SK-N-SH (cell line): ENCODE measurements at regions not wholly inside any gene's neighbourhood (a gene's known extent, or its start where the extent isn't known, plus 50 kb on each side); places are given as distances from the start of the nearest gene placed in this dataset.

Source experiments
- CTCF ChIA-PET: fragments of 300-600, 350-600 bp; formaldehyde crosslinking; extraction: SDS; loops from one replicate; lab custom pipeline; 2021; lab: Yijun Ruan, JAX
- POLR2A ChIA-PET: fragments of 350-600 bp; sonication (Branson Sonifier 250); formaldehyde crosslinking; extraction: SDS; loops from one replicate; lab custom pipeline; 2020; ENCODE audit warnings: antibody characterized with exemption, inconsistent platforms; lab: Yijun Ruan, JAX
- DNase-seq: peaks from one replicate; pipeline ENCODE4 v3.0.0; 2012
- H2AFZ ChIP-seq: fragments of 200-600 bp; sonication (generic); 2 replicates; pipeline ENCODE4 v1.8.1; 2016; ENCODE audit warnings: antibody characterized with exemption, mild to moderate bottlenecking, low read depth
- H3F3A ChIP-seq: fragments of 200-600 bp; sonication (generic); replicated peaks from 2 replicates; pipeline ENCODE3; 2016; ENCODE audit warnings: antibody characterized with exemption, mild to moderate bottlenecking; ENCODE audit not compliant: insufficient read depth
- H3K27ac ChIP-seq, 2 experiments: fragments of 200-500 bp in 1 of 2; fragments of 200-600 bp in 1 of 2; sonication (Bioruptor generic) in 1 of 2; sonication (generic), shearing (Covaris generic) in 1 of 2; 2 replicates each; pipeline versions ENCODE4 v1.5.1 to v1.6.1; 2014 to 2016; ENCODE audit warnings: low read depth in 2 of 2, inconsistent platforms in 1 of 2, low read length in 1 of 2, mild to moderate bottlenecking in 1 of 2, mixed read lengths in 1 of 2
- H3K27me3 ChIP-seq: fragments of 200-600 bp; sonication (generic), shearing (Covaris generic); 2 replicates; pipeline ENCODE4 v1.6.1; 2016; ENCODE audit warnings: mixed run types; ENCODE audit not compliant: insufficient read depth
- H3K36me3 ChIP-seq, 2 experiments: fragments of 200-500 bp in 1 of 2; fragments of 200-600 bp in 1 of 2; sonication (Bioruptor generic) in 1 of 2; sonication (generic) in 1 of 2; replicated peaks in 1 of 2; 2 replicates each; pipeline versions ENCODE3 to v1.5.1; 2014 to 2016; ENCODE audit warnings: low read length in 1 of 2, mild to moderate bottlenecking in 1 of 2; ENCODE audit not compliant: insufficient read depth in 2 of 2, control insufficient read depth in 1 of 2
- H3K4me1 ChIP-seq, 2 experiments: fragments of 200-500 bp in 1 of 2; fragments of 200-600 bp in 1 of 2; sonication (Bioruptor generic) in 1 of 2; sonication (generic), shearing (Covaris generic) in 1 of 2; 2 replicates each; pipeline versions ENCODE4 v1.5.1 to v1.6.1; 2014 to 2016; ENCODE audit warnings: low read depth in 1 of 2, low read length in 1 of 2, mixed run types in 1 of 2; ENCODE audit not compliant: insufficient read depth in 2 of 2, control insufficient read depth in 1 of 2
- H3K4me2 ChIP-seq: fragments of 200-600 bp; sonication (generic), shearing (Covaris generic); 2 replicates; pipeline ENCODE4 v1.6.1; 2017; ENCODE audit warnings: mixed run types
- H3K4me3 ChIP-seq, 2 experiments: fragments of 200-500 bp in 1 of 2; fragments of 200-600 bp in 1 of 2; sonication (Bioruptor generic) in 1 of 2; sonication (generic), shearing (Covaris generic) in 1 of 2; 2 replicates each; pipeline versions ENCODE4 v1.5.1 to v1.8.1; 2014 to 2016; ENCODE audit warnings: low read depth in 2 of 2, inconsistent platforms in 1 of 2, low read length in 1 of 2, mild to moderate bottlenecking in 1 of 2, mixed read lengths in 1 of 2, moderate library complexity in 1 of 2
- H3K79me2 ChIP-seq: fragments of 200-600 bp; sonication (generic); 2 replicates; pipeline ENCODE4 v1.8.1; 2017; ENCODE audit warnings: mild to moderate bottlenecking; ENCODE audit not compliant: insufficient read depth
- H3K9ac ChIP-seq: fragments of 200-600 bp; sonication (generic); 2 replicates; pipeline ENCODE4 v1.6.1; 2017; ENCODE audit warnings: mixed run types
- H3K9me2 ChIP-seq: fragments of 200-600 bp; sonication (generic); 2 replicates; pipeline ENCODE4 v1.6.1; 2017; ENCODE audit warnings: mixed run types
- H3K9me3 ChIP-seq: fragments of 200-600 bp; sonication (generic); 2 replicates; pipeline ENCODE4 v1.6.1; 2017; ENCODE audit warnings: mixed run types, mild to moderate bottlenecking, moderate library complexity
- H4K20me1 ChIP-seq: fragments of 200-600 bp; sonication (generic); 2 replicates; pipeline ENCODE4 v1.6.1; 2017; ENCODE audit warnings: mild to moderate bottlenecking, mixed run types; ENCODE audit not compliant: insufficient read depth
- EZH2phosphoT487 ChIP-seq: fragments of 200-600 bp; sonication (generic); IDR thresholded peaks from 2 replicates; pipeline ENCODE4 v1.6.1; 2017; ENCODE audit warnings: low read depth, mixed run types, mild to moderate bottlenecking, antibody characterized with exemption, moderate library complexity, borderline replicate concordance
- FOXJ3 ChIP-seq: sonication (generic); formaldehyde crosslinking; IDR thresholded peaks from 2 replicates; pipeline ENCODE4 v1.5.1; 2020; ENCODE audit warnings: mild to moderate bottlenecking, missing genetic modification reagents
- FOXM1 ChIP-seq: IDR thresholded peaks from 2 replicates; pipeline ENCODE4 v1.4.0; 2012; ENCODE audit warnings: low read depth, mild to moderate bottlenecking
- MEF2A ChIP-seq: IDR thresholded peaks from 2 replicates; pipeline ENCODE4 v1.4.0; 2012; ENCODE audit warnings: low read depth, borderline replicate concordance
- POLR2AphosphoS5 ChIP-seq: IDR thresholded peaks from 2 replicates; pipeline ENCODE4 v1.6.1; 2012; ENCODE audit warnings: low read depth, low read length
- SIN3A ChIP-seq: IDR thresholded peaks from 2 replicates; pipeline ENCODE4 v1.6.1; 2012; ENCODE audit warnings: low read depth, mild to moderate bottlenecking, low read length, moderate library complexity, borderline replicate concordance
- WGBS: methylation state at CpG from one replicate; pipeline ENCODE4 v1.1.6; 2017; ENCODE audit warnings: low lambda C conversion rate; 5-methylcytosine and 5-hydroxymethylcytosine counted together
- TF ChIP-seq, protein P1 (sequence below): fragments of 150-350 bp; IDR thresholded peaks from 2 replicates; pipeline ENCODE4 v1.6.1; 2017; ENCODE audit warnings: antibody characterized with exemption, low read length, low read depth, borderline replicate concordance
- TF ChIP-seq, protein P2 (sequence below): fragments of 150-350 bp; IDR thresholded peaks from 2 replicates; pipeline ENCODE4 v1.6.1; 2016; ENCODE audit warnings: mild to moderate bottlenecking, low read depth, low read length
- TF ChIP-seq, protein P3 (sequence below): IDR thresholded peaks from 2 replicates; pipeline ENCODE4 v1.6.1; 2012; ENCODE audit warnings: mild to moderate bottlenecking, low read depth, low read length, moderate library complexity
- TF ChIP-seq, protein P4 (sequence below): IDR thresholded peaks from 2 replicates; pipeline ENCODE4; 2012
- TF ChIP-seq, protein P5 (sequence below): fragments of 200-600 bp; sonication (generic); IDR thresholded peaks from 2 replicates; pipeline ENCODE4 v1.6.1; 2017; ENCODE audit warnings: antibody characterized with exemption, mild to moderate bottlenecking, moderate library complexity

DNA sequence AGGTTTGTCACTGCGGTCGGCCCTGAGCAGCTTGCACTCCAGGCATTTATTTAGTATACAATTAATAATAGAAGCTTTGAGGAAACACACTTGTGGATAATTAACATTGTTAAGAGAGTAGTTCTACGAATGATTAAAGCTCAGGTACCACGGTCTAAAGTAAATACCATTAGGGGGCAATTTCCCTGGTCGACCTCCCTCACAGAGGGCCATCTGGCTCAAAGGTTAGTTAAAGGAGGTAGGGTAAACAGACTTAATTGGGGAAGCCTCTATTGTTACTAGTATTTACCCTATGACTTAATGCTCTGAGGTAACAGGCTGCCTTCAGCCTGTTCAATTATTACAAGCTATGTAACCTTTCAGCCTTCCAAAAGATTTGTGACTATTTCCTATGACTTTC, 122.3 kb upstream of the SLC44A3 start:
- no peak for TF ChIP-seq FOXM1
- TF ChIP-seq, all 33 proteins: peak for 0
- Histone ChIP-seq H3K36me3 (no peaks in the 10 kb centered on the region), H3K4me3 (no peak overlapping the region), H3F3A (peaks cover 19% of the 10 kb centered on the region), H3K27ac (peak overlapping the region in 1 of 2 experiments; percentile 45; a peak in 2 of 4 replicates), H3K9me2 (no peaks in the 10 kb centered on the region), H3K4me2 (no peak overlapping the region), H2AFZ (no peak overlapping the region), H3K79me2 (no peaks in the 10 kb centered on the region), H3K27me3 (no peaks in the 10 kb centered on the region), H3K9me3 (no peaks in the 10 kb centered on the region), H4K20me1 (no peaks in the 10 kb centered on the region), H3K4me1 (peaks cover 3 to 8% of the 10 kb centered on the region in 2 experiments; a peak in 3 of 4 replicates), H3K9ac (no peak overlapping the region)
- POLR2A ChIA-PET = no interaction called here
- no peak for DNase-seq
- CTCF ChIA-PET = interaction anchor here (1.1 kb wide), 1 partner anchor 8 kb away, joined by 3 read pairs; no protein-coding TSS in a partner anchor
- 89% methylated on average over 5 of the region's 5 CpGs for WGBS

DNA sequence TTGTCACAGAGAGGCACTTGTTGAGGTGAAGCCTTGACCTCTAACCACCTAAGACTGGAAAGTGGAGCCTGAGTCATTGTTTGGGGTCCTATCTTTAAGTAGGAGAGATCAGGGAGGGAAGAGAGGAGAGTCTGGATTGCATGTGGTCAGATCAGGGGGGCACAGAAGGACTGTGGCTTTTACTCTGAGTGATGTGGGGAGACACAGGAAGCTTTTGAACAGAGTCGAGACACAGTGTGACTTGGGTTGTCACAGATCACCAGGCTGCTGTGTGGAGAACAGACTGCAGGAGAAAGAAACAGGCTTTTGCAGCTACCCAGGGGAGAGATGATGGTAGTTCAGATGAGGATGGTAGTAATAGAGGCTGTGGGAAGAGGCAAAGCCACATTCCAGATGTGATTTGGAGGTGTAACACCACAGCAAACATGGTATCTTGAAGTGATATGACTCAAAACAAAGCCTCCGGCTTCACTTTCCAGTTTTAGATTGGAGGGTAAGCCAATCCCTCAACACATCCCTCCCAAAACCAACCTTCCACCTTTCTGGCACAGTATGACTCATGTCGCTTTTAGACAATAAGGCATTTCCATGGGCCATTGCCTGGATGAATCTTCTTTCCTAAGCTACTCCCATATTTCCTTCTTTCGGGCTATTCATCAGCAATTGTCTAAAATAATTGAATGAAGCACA, 125.8 kb upstream of the SLC44A3 start:
- H3K27me3 ChIP-seq = no peaks in the 10 kb centered on the region
- POLR2A ChIA-PET = no interaction called here

More for the DNA sequence above, 125.8 kb upstream of the SLC44A3 start:
- 88% methylated on average over 4 of the region's 4 CpGs for whole genome bisulfite sequencing
- no peak overlapping the region for H2AFZ ChIP-seq
- peaks cover 17% of the 10 kb centered on the region for H3F3A ChIP-seq
- H3K4me1 ChIP-seq = peaks cover 0 to 8% of the 10 kb centered on the region in 2 experiments; a peak in 2 of 4 replicates
- no peaks in the 10 kb centered on the region for H4K20me1 ChIP-seq
- CTCF ChIA-PET = no interaction called here
- no peak for DNase-seq
- H3K9me3 ChIP-seq = no peaks in the 10 kb centered on the region
- no peaks in the 10 kb centered on the region for H3K79me2 ChIP-seq
- no peak for TF ChIP-seq SIN3A
- no peak for TF ChIP-seq MEF2A
- TF ChIP-seq, protein P1, sequence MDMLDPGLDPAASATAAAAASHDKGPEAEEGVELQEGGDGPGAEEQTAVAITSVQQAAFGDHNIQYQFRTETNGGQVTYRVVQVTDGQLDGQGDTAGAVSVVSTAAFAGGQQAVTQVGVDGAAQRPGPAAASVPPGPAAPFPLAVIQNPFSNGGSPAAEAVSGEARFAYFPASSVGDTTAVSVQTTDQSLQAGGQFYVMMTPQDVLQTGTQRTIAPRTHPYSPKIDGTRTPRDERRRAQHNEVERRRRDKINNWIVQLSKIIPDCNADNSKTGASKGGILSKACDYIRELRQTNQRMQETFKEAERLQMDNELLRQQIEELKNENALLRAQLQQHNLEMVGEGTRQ = no peak
- TF ChIP-seq, protein P2, sequence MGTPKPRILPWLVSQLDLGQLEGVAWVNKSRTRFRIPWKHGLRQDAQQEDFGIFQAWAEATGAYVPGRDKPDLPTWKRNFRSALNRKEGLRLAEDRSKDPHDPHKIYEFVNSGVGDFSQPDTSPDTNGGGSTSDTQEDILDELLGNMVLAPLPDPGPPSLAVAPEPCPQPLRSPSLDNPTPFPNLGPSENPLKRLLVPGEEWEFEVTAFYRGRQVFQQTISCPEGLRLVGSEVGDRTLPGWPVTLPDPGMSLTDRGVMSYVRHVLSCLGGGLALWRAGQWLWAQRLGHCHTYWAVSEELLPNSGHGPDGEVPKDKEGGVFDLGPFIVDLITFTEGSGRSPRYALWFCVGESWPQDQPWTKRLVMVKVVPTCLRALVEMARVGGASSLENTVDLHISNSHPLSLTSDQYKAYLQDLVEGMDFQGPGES = no peak
- TF ChIP-seq EZH2phosphoT487 = no peak
- TF ChIP-seq, protein P3, sequence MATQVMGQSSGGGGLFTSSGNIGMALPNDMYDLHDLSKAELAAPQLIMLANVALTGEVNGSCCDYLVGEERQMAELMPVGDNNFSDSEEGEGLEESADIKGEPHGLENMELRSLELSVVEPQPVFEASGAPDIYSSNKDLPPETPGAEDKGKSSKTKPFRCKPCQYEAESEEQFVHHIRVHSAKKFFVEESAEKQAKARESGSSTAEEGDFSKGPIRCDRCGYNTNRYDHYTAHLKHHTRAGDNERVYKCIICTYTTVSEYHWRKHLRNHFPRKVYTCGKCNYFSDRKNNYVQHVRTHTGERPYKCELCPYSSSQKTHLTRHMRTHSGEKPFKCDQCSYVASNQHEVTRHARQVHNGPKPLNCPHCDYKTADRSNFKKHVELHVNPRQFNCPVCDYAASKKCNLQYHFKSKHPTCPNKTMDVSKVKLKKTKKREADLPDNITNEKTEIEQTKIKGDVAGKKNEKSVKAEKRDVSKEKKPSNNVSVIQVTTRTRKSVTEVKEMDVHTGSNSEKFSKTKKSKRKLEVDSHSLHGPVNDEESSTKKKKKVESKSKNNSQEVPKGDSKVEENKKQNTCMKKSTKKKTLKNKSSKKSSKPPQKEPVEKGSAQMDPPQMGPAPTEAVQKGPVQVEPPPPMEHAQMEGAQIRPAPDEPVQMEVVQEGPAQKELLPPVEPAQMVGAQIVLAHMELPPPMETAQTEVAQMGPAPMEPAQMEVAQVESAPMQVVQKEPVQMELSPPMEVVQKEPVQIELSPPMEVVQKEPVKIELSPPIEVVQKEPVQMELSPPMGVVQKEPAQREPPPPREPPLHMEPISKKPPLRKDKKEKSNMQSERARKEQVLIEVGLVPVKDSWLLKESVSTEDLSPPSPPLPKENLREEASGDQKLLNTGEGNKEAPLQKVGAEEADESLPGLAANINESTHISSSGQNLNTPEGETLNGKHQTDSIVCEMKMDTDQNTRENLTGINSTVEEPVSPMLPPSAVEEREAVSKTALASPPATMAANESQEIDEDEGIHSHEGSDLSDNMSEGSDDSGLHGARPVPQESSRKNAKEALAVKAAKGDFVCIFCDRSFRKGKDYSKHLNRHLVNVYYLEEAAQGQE = no peak
- TF ChIP-seq, protein P4, sequence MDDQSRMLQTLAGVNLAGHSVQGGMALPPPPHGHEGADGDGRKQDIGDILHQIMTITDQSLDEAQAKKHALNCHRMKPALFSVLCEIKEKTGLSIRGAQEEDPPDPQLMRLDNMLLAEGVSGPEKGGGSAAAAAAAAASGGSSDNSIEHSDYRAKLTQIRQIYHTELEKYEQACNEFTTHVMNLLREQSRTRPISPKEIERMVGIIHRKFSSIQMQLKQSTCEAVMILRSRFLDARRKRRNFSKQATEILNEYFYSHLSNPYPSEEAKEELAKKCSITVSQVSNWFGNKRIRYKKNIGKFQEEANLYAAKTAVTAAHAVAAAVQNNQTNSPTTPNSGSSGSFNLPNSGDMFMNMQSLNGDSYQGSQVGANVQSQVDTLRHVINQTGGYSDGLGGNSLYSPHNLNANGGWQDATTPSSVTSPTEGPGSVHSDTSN = no peak
- no peak for TF ChIP-seq POLR2AphosphoS5
- TF ChIP-seq FOXJ3 (CRISPR knock-in tag) = no peak
- TF ChIP-seq, protein P5, sequence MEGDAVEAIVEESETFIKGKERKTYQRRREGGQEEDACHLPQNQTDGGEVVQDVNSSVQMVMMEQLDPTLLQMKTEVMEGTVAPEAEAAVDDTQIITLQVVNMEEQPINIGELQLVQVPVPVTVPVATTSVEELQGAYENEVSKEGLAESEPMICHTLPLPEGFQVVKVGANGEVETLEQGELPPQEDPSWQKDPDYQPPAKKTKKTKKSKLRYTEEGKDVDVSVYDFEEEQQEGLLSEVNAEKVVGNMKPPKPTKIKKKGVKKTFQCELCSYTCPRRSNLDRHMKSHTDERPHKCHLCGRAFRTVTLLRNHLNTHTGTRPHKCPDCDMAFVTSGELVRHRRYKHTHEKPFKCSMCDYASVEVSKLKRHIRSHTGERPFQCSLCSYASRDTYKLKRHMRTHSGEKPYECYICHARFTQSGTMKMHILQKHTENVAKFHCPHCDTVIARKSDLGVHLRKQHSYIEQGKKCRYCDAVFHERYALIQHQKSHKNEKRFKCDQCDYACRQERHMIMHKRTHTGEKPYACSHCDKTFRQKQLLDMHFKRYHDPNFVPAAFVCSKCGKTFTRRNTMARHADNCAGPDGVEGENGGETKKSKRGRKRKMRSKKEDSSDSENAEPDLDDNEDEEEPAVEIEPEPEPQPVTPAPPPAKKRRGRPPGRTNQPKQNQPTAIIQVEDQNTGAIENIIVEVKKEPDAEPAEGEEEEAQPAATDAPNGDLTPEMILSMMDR = no peak
- H3K27ac ChIP-seq = no peak overlapping the region
- no peak overlapping the region for H3K4me3 ChIP-seq
- no peak overlapping the region for H3K4me2 ChIP-seq
- H3K9me2 ChIP-seq = no peaks in the 10 kb centered on the region
- no peak overlapping the region for H3K9ac ChIP-seq
- H3K36me3 ChIP-seq = no peaks in the 10 kb centered on the region
